ENCODE measurements at regions not wholly inside any gene's neighbourhood (a gene's known extent, or its start where the extent isn't known, plus 50 kb on each side); places are given as distances from the start of the nearest gene placed in this dataset.

GRCh38 chr9:1416261-1416660 lies 366.1 kb downstream of the DMRT2 start:
- intact Hi-C loops (cut with micrococcal nuclease): no loop called here
- Histone ChIP-seq H3K4me1 (ENCODE audit: control insufficient read depth in 1 of 2, insufficient read depth in 2 of 2, low read length in 2 of 2) (no peaks in the 10 kb centered on the region), H3K9me2 (ENCODE audit: insufficient read depth) (no peaks in the 10 kb centered on the region), H3K4me2 (ENCODE audit: low read length) (no peak overlapping the region), H3K36me3 (ENCODE audit: control insufficient read depth in 1 of 2, insufficient read depth in 2 of 2, low read length in 2 of 2) (no peaks in the 10 kb centered on the region), H3K4me3 (replicated peaks in 1 of 2; ENCODE audit: low read depth in 1 of 2, low read length in 2 of 2) (no peak overlapping the region), H3K79me2 (ENCODE audit: insufficient read depth, low read length) (no peaks in the 10 kb centered on the region), H4K20me1 (ENCODE audit: insufficient read depth) (no peaks in the 10 kb centered on the region), H2AFZ (ENCODE audit: low read depth, low read length, poor library complexity, severe bottlenecking) (no peak overlapping the region), H3K9me3 (ENCODE audit: control insufficient read depth in 1 of 2, insufficient read depth in 1 of 2, low read depth in 1 of 2, low read length in 2 of 2) (peaks cover 2 to 42% of the 10 kb centered on the region in 2 experiments; a peak in 2 of 4 replicates), H3K27ac (ENCODE audit: low read depth, low read length) (no peak overlapping the region), H3K27me3 (ENCODE audit: insufficient read depth, low read length) (no peaks in the 10 kb centered on the region), H3K9ac (ENCODE audit: low read length) (no peak overlapping the region)
- RAD21 ChIA-PET (ENCODE audit: low non-redundant PET in 1 of 2, low total read pairs in 2 of 2, uncharacterized antibody in 2 of 2, unreplicated experiment in 2 of 2): no interaction called here
- no peak for TF ChIP-seq TCF7L2 (IDR thresholded peaks at IDR 0.05; ENCODE audit: borderline replicate concordance, extremely low read depth, insufficient read depth, insufficient read length)
- TF ChIP-seq YY1 (IDR thresholded peaks at IDR 0.05; ENCODE audit: extremely low read depth, insufficient replicate concordance, low read depth, low read length): no peak
- no peak for TF ChIP-seq ZNF274 (IDR thresholded peaks at IDR 0.05; ENCODE audit: low read depth, low read length)
- TF ChIP-seq CBX3 (IDR thresholded peaks at IDR 0.05; ENCODE audit: low read depth): no peak
- TF ChIP-seq FOSL1 (IDR thresholded peaks at IDR 0.05; ENCODE audit: low read depth): no peak
- TF ChIP-seq ATF3 (IDR thresholded peaks at IDR 0.05): no peak
- no peak for TF ChIP-seq ZFX (IDR thresholded peaks at IDR 0.05)
- TF ChIP-seq ELF1 (IDR thresholded peaks at IDR 0.05; ENCODE audit: borderline replicate concordance, low read depth): no peak
- TF ChIP-seq ZBTB33 (IDR thresholded peaks at IDR 0.05; ENCODE audit: extremely low read depth, insufficient replicate concordance, low read length): no peak
- no peak for TF ChIP-seq JUND (IDR thresholded peaks at IDR 0.05)
- no peak for TF ChIP-seq EZH2phosphoT487 (IDR thresholded peaks at IDR 0.05; ENCODE audit: borderline replicate concordance)
- no peak for TF ChIP-seq CEBPB (IDR thresholded peaks at IDR 0.05; ENCODE audit: low read depth)
- no peak for TF ChIP-seq SP1 (IDR thresholded peaks at IDR 0.05; ENCODE audit: low read depth)
- CTCF ChIA-PET: no interaction called here
- ATAC-seq: no peak
- no peak for DNase-seq (ENCODE audit: low read depth, low spot score)
- BruUV-seq (replicated peaks): no TSS peak
- POLR2A ChIA-PET: no interaction called here

Data from HCT116 (cell line).